ENCODE measurements at regions not wholly inside any gene's neighbourhood (a gene's known extent, or its start where the extent isn't known, plus 50 kb on each side); places are given as distances from the start of the nearest gene placed in this dataset.
A peak's percentile ranks its signal among the peaks of the same experiment; 100 is the strongest.
"Not testable (repeated sequence)": the region's sequence is repeated elsewhere in the genome, so short reads cannot be mapped to it uniquely, and the experiment has no call there.

DNA sequence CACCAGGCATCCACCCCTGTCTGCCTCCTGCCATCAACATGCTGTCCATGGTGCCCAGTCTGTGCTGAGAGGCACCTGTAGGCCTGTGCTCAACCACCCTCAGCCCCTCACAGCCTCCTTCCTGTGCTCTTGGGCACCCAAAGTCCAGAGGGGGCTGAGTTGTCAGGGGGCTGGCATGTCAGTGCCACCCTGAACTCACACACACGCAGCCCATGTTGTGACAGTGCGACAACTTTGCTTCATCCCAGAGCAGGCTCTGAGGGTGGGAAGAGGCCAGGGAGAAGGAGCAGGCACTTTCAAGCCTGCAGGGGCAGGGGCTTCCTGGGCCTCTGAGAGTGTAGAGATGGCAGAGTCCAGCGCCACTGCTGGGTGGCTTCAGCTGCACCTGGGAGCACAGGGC is 491.0 kb downstream of the TMEM135 start:
- DNase-seq (ENCODE audit: low read depth, low spot score): no peak
- H3K4me3 ChIP-seq (ENCODE audit: low read length): no peak overlapping the region

DNA sequence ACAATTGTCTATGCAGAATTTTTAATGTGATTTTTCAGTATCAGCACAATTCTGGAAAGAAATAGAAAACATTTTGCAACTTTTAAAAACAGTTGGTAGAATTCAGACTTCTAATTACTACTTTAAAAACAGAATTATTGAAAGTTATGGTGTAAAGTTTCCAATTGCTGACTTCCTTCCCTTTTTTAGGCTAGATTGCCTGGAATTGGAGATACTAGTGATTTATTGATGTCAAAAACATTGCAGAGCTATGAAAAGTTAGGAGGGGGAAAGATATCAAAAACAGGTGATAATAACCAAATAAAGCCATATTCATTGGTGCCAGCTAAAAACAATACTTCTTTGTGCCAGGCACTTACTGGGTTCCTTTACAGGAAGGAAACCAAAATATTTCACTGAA is 485.5 kb downstream of the TMEM135 start:
- no peak for DNase-seq (ENCODE audit: low read depth, low spot score)
- H3K4me3 ChIP-seq (ENCODE audit: low read length): no peak overlapping the region

DNA sequence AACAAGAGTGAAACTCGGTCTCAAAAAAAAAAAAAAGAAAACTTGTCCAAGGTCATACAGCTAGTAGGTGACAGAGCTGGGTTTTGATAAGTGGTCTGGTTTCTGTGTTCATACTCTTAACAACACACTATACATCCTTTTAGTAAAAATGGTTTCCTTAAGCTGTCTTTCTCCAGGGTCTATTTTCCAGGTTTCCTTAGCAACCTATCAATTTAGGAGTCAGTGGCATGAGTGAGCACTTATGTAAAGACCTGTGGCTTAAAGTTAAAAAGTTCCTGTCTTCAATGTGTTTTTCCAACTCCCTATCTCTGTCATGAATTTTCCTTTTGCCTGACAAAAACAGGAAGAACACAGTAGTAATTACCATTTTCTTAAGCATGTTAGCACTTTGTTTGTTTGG is 480.5 kb downstream of the TMEM135 start:
- DNase-seq (ENCODE audit: low read depth, low spot score): no peak
- H3K4me3 ChIP-seq (ENCODE audit: low read length): no peak overlapping the region

- no peak for DNase-seq (ENCODE audit: low read depth, low spot score)
- H3K4me3 ChIP-seq (ENCODE audit: low read length): no peak overlapping the region
Observed at GRCh38 chr11:87517351-87517750, 479.6 kb downstream of the TMEM135 start.

DNA sequence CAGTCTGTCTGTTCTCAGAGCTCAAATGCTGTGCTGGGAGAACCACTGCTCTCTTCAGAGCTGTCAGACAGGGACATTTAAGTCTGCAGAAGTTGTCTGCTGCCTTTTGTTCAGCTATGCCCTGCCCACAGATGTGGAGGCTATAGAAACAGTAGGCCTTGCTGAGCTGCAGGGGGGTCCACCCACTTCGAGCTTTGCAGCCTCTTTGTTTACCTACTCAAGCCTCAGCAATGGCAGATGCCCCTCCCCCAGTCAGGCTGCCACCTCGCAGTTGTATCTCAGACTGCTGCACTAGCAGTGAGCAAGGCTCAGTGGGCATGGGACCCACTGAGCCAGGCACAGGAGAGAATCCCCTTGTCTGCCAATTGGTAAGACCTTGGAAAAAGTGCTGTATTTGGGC is 470.0 kb downstream of the TMEM135 start:
- H3K4me3 ChIP-seq (ENCODE audit: low read length); DNase-seq (ENCODE audit: low read depth, low spot score): not testable (repeated sequence)

- DNase-seq (ENCODE audit: low read depth, low spot score): not testable (repeated sequence)
Observed at GRCh38 chr11:87506946-87507345, 469.2 kb downstream of the TMEM135 start.

DNA sequence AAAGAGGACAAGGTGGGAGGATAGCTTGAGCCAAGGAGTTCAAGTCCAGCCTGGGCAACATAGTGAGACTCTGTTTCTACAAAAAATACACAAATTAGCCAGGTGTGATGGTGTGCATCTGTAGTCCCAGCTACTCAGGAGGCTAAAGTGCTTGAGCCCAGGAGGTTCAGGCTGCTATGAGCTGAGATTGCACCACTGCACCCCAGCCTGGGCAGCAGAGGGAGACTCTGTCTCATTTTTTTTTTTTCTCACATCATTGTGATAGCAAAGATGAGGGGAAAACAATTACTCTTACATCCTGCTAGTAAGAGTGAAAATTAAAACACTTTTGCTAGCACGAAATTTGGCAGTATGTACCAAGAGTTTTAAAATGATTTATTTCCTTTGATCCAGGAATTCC is 463.7 kb downstream of the TMEM135 start:
- no peak for DNase-seq (ENCODE audit: low read depth, low spot score)
- no peak overlapping the region for H3K4me3 ChIP-seq (ENCODE audit: low read length)

More at GRCh38 chr11:87506946-87507345, 469.2 kb downstream of the TMEM135 start:
- H3K4me3 ChIP-seq (ENCODE audit: low read length): not testable (repeated sequence)

DNA sequence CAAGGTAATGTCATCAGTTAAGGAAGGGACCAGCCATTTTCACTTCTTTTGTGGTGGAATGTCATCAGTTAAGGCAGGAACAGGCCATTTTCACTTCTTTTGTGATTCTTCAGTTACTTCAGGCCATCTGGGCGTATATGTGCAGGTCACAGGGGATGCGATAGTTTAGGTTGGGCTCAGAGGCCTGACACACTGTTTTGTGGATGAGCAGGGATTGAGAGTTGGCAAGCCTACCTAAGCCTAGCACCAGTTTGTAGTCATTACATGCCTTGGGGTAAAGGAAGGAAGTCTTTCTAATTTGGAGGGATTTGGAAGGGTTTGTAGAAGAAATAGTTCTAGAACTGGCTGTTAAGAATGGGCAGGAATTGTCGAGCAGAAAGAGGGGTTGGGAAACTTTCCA is 457.2 kb downstream of the TMEM135 start:
- not testable (repeated sequence) for DNase-seq (ENCODE audit: low read depth, low spot score); H3K4me3 ChIP-seq (ENCODE audit: low read length)

DNA sequence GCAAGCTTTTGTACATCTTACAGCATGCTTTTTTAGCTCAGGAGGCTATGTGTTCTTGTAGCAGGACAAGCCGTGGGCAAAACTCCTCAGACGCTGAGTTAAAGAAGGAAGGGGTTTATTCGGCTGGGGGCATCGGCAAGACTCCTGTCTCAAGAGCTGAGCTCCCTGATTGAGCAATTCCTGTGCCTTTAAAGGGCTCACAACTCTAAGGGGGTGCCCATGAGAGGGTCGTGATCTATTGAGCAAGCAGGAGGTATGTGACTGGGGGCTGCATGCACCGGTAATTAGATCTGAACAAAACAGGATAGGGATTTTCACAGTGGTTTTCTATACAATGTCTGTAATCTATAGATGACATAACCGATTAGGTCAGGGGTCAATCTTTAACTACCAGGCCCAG is 456.3 kb downstream of the TMEM135 start:
- H3K4me3 ChIP-seq (ENCODE audit: low read length); DNase-seq (ENCODE audit: low read depth, low spot score): not testable (repeated sequence)

DNA sequence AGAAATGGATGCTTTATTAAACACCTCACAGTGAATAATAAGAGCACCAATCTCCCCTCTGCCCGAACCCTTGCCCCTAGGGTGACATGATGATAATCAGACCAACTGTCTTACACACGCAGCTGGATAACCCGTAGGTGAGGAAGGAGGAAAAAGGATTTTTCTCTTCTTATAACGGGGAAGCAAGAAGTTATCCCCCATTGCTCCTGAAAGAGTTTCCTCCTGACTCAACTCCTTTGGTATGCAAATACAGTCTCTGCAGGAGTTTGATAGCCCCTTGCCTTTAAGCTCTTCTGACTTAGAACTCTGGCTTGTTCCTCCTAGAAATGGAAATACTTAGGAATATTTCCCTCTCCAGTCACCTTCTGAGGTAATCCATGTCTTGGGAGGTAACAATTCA is 455.8 kb downstream of the TMEM135 start:
- no peak for DNase-seq (ENCODE audit: low read depth, low spot score)
- H3K4me3 ChIP-seq (ENCODE audit: low read length): no peak overlapping the region

- DNase-seq (ENCODE audit: low read depth, low spot score): no peak
- no peak overlapping the region for H3K4me3 ChIP-seq (ENCODE audit: low read length)
Observed at GRCh38 chr11:87491381-87491780, 453.6 kb downstream of the TMEM135 start.

DNA sequence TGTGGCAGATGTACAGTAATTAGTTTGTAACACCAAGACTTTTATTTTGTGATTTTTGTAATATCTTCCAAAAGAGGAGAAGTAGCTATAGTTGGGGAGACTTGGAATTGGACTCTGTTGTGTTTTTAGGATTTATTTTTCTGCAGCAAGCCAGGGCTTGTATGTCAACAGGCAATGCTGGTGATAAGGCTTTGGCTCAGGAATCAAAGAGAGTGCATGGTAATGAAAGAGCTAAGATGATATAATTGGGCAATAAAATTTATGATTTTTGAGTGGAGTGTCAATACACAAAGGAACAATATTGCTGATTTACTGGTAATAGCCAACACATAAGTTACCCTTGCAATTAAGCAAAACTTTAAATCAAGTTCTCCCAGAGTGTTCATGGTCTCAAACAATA is 452.9 kb downstream of the TMEM135 start:
- H3K4me3 ChIP-seq (ENCODE audit: low read length): no peak overlapping the region
- DNase-seq (ENCODE audit: low read depth, low spot score): no peak

DNA sequence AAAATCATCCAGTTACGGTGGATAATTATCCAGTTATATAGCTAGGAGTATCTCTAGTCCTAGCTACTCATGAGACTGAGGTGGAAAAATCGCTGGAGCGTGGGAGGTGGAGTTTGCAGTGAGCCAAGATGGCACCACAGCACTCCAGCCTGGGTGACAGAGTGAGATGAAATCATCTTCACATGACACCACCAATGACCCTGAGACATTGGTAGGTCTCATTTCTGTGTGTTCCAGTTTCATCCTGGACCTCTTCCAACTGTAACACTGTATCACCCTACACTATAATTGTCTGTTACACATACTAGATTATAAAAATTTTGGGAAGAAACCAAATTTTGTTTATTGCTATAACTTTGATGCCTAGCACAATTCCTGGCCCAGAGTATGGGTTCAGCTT is 446.8 kb downstream of the TMEM135 start:
- H3K4me3 ChIP-seq (ENCODE audit: low read length): no peak overlapping the region
- no peak for DNase-seq (ENCODE audit: low read depth, low spot score)

GRCh38 chr11:87477321-87477720 is 439.6 kb downstream of the TMEM135 start:
- no peak overlapping the region for H3K4me3 ChIP-seq (ENCODE audit: low read length)
- no peak for DNase-seq (ENCODE audit: low read depth, low spot score)

DNA sequence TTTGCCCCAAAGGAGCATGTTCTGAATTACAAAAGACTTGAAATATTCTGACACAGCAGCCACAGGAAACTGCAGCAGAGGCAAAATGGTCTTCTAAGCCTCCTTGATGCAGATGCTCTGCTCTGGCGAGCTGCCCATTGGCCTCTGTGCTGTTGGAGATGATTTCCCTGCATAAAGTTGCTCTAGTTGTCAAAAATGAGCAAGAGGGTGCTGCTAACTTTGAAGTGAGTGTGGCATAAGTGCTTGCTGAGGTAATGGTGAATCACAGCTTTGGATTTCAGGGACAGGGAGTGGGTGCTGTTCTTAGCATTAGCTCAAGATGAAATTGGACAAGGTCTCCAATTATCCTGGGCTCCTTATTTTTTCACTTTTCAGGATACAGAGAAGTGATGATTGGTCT is 435.4 kb downstream of the TMEM135 start:
- DNase-seq (ENCODE audit: low read depth, low spot score): no peak
- H3K4me3 ChIP-seq (ENCODE audit: low read length): no peak overlapping the region

DNA sequence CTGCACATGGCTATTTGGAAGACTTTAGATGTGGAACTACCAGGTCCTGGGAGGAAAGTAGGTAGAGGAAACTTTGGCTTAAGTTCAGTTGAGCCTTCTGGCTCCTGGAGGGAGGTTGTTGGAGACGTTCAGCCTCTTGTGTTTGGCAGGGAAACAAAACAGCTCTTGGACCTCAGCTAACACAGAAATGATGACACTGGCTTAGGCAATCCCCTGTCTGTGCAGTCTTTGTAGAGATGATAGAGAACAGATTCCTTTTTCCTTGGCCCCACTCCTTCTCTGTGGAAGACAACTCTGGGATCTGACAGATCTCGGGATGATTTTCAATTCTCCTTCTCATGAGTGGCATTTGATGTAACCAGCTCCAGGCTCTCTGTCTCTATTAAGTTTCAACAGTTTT is 428.5 kb downstream of the TMEM135 start:
- DNase-seq (ENCODE audit: low read depth, low spot score): no peak
- H3K4me3 ChIP-seq (ENCODE audit: low read length): no peak overlapping the region

- no peak for DNase-seq (ENCODE audit: low read depth, low spot score)
Observed at GRCh38 chr11:87465716-87466115, 428.0 kb downstream of the TMEM135 start.

GRCh38 chr11:87463486-87464102 is 425.9 kb downstream of the TMEM135 start:
- H3K4me3 ChIP-seq (ENCODE audit: low read length): no peak overlapping the region
- peak; percentile 19 for DNase-seq (ENCODE audit: low read depth, low spot score)

More at GRCh38 chr11:87465716-87466115, 428.0 kb downstream of the TMEM135 start:
- no peak overlapping the region for H3K4me3 ChIP-seq (ENCODE audit: low read length)

GRCh38 chr11:87462171-87462570 is 424.4 kb downstream of the TMEM135 start:
- no peak for DNase-seq (ENCODE audit: low read depth, low spot score)
- H3K4me3 ChIP-seq (ENCODE audit: low read length): no peak overlapping the region

DNA sequence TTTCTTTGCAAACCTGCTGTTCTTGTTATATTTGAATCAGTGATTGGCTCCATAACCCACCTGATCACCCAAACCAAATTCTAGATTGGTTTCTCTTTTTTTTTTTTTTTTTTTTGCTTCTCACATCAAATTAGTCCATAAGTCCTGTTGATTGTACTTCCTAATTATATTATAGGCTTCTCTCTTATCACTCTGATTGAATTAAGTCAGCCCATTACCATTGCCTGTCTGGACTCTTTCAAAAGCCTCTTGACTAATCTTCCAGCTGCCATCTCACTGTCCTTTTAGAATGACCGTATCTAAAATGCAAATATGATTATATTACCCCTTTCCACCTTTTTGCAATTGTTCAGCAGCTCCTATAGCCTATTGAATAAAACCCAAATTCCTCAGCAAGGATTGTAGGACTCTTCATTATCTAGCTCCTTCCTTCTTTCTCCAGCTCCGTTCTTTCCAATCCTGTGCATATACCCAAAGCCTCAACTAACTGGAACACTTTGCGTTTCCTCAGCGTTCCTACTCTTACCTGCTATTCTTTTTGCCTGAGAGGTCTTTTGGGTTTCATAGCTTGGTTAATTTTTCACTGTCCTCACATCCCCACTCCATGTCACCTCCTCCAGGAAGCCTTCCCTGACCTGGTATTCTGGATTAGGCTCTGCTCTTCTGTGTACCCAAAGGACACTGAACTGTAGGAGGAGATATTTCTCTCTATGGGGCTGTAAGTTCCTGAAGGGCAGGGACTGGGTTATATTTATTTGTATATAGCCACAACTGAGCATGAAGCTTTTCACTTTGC is 423.3 kb downstream of the TMEM135 start:
- no peak for DNase-seq (ENCODE audit: low read depth, low spot score)
- H3K4me3 ChIP-seq (ENCODE audit: low read length): no peak overlapping the region

- no peak overlapping the region for H3K4me3 ChIP-seq (ENCODE audit: low read length)
- no peak for DNase-seq (ENCODE audit: low read depth, low spot score)
Observed at GRCh38 chr11:87460279-87460678, 422.5 kb downstream of the TMEM135 start.

Measured in Jurkat, Clone E6-1 (cell line).